SK-N-SH treated with all-trans-retinoic acid at 6 μM for 48 hours (cell line): ENCODE measurements at regions not wholly inside any gene's neighbourhood (a gene's known extent, or its start where the extent isn't known, plus 50 kb on each side); places are given as distances from the start of the nearest gene placed in this dataset.

Experiments used
- ARNTL ChIP-seq: fragments of 450-650 bp; formaldehyde crosslinking; IDR thresholded peaks from 2 replicates; pipeline ENCODE4 v1.5.0; 2020; ENCODE audit warnings: low read depth, mild to moderate bottlenecking, moderate library complexity, borderline replicate concordance
- ESRRG ChIP-seq: fragments of 250-450 bp; sonication (Bioruptor Pico); IDR thresholded peaks from 2 replicates; pipeline ENCODE4 v1.6.1; 2021; ENCODE audit warnings: mild to moderate bottlenecking
- ISL1 ChIP-seq: fragments of 250-450 bp; sonication (Bioruptor Pico); IDR thresholded peaks from 2 replicates; pipeline ENCODE4 v2.1.2; 2022; ENCODE audit warnings: mild to moderate bottlenecking, moderate library complexity
- SNAI2 ChIP-seq: fragments of 250-450 bp; sonication (Bioruptor Pico); IDR thresholded peaks from 2 replicates; pipeline ENCODE4 v1.5.0; 2020; ENCODE audit warnings: mild to moderate bottlenecking, moderate library complexity
- ZFP30 ChIP-seq: fragments of 450-650 bp; formaldehyde crosslinking; IDR thresholded peaks from 2 replicates; pipeline ENCODE4 v1.5.0; 2022; ENCODE audit warnings: mild to moderate bottlenecking, moderate library complexity
- TF ChIP-seq, protein P1 (sequence below): fragments of 250-450 bp; sonication (Bioruptor Pico); IDR thresholded peaks from 2 replicates; pipeline ENCODE4 v1.5.1; 2020; ENCODE audit warnings: low read depth, mild to moderate bottlenecking, moderate library complexity

DNA sequence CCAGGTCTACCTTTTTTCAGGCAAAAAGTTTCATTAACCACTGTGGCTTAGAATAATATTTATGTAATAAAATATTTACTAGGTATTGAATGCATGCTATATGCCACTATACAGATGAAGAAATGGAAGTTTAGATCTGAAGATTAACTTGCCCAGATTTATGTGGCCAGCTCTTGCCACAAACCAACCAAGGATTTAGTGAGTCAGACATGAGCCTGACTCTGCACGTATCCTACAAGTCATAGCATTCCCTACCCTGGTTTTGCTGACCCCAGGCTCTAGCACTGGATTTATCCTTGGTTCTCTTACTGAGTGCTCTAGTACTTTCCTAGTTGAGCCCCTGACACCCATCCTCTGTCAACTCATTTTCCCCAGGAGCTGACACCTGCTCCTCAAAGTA is 75.4 kb downstream of the ANKEF1 start:
- TF ChIP-seq SNAI2 (CRISPR knock-in tag) (no peak), ISL1 (CRISPR knock-in tag) (no peak), ESRRG (CRISPR knock-in tag) (no peak), ZFP30 (CRISPR knock-in tag) (no peak), ARNTL (no peak)
- TF ChIP-seq, protein P1, sequence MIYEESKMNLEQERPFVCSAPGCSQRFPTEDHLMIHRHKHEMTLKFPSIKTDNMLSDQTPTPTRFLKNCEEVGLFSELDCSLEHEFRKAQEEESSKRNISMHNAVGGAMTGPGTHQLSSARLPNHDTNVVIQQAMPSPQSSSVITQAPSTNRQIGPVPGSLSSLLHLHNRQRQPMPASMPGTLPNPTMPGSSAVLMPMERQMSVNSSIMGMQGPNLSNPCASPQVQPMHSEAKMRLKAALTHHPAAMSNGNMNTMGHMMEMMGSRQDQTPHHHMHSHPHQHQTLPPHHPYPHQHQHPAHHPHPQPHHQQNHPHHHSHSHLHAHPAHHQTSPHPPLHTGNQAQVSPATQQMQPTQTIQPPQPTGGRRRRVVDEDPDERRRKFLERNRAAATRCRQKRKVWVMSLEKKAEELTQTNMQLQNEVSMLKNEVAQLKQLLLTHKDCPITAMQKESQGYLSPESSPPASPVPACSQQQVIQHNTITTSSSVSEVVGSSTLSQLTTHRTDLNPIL = no peak
